ENCODE measurements at regions not wholly inside any gene's neighbourhood (a gene's known extent, or its start where the extent isn't known, plus 50 kb on each side); places are given as distances from the start of the nearest gene placed in this dataset.

GRCh38 chr6:113529879-113530278 is 327.3 kb upstream of the MARCKS start:
- Histone ChIP-seq H3K9ac (no peak overlapping the region), H3K27ac (no peak overlapping the region), H3K4me1 (no peaks in the 10 kb centered on the region), H3K9me3 (ENCODE audit: control insufficient read depth, low read length) (no peaks in the 10 kb centered on the region), H3K27me3 (ENCODE audit: control insufficient read depth, insufficient read depth, low read length) (no peaks in the 10 kb centered on the region), H3K79me2 (no peaks in the 10 kb centered on the region), H3K4me3 (ENCODE audit: low read depth, low read length) (no peak overlapping the region), H3K36me3 (ENCODE audit: control insufficient read depth, insufficient read depth, low read length) (no peaks in the 10 kb centered on the region), H2AFZ (no peak overlapping the region), H3K4me2 (ENCODE audit: low read length) (no peak overlapping the region)
- no peak for TF ChIP-seq CTCF (IDR thresholded peaks at IDR 0.05)

- H3K4me3 ChIP-seq (ENCODE audit: low read depth, low read length): no peak overlapping the region
- H3K27ac ChIP-seq: no peak overlapping the region
- H3K4me1 ChIP-seq: no peaks in the 10 kb centered on the region
- H3K9me3 ChIP-seq (ENCODE audit: control insufficient read depth, low read length): no peaks in the 10 kb centered on the region
- no peaks in the 10 kb centered on the region for H3K36me3 ChIP-seq (ENCODE audit: control insufficient read depth, insufficient read depth, low read length)
- H3K27me3 ChIP-seq (ENCODE audit: control insufficient read depth, insufficient read depth, low read length): no peaks in the 10 kb centered on the region
- no peak overlapping the region for H3K9ac ChIP-seq
- H3K4me2 ChIP-seq (ENCODE audit: low read length): no peak overlapping the region
- H3K79me2 ChIP-seq: no peaks in the 10 kb centered on the region
- no peak overlapping the region for H2AFZ ChIP-seq
- no peak for TF ChIP-seq CTCF (IDR thresholded peaks at IDR 0.05)
Measured at GRCh38 chr6:113530769-113531168, 326.4 kb upstream of the MARCKS start.

- Histone ChIP-seq H3K79me2 (no peaks in the 10 kb centered on the region), H3K9ac (no peak overlapping the region), H2AFZ (no peak overlapping the region), H3K4me3 (ENCODE audit: low read depth, low read length) (no peak overlapping the region), H3K27ac (no peak overlapping the region), H3K27me3 (ENCODE audit: control insufficient read depth, insufficient read depth, low read length) (no peaks in the 10 kb centered on the region), H3K9me3 (ENCODE audit: control insufficient read depth, low read length) (no peaks in the 10 kb centered on the region), H3K36me3 (ENCODE audit: control insufficient read depth, insufficient read depth, low read length) (no peaks in the 10 kb centered on the region), H3K4me1 (no peaks in the 10 kb centered on the region), H3K4me2 (ENCODE audit: low read length) (no peak overlapping the region)
- no peak for TF ChIP-seq CTCF (IDR thresholded peaks at IDR 0.05)
Measured at GRCh38 chr6:113539202-113539601, 317.9 kb upstream of the MARCKS start.

GRCh38 chr6:113539623-113540022 is 317.5 kb upstream of the MARCKS start:
- no peaks in the 10 kb centered on the region for H3K27me3 ChIP-seq (ENCODE audit: control insufficient read depth, insufficient read depth, low read length)
- no peaks in the 10 kb centered on the region for H3K79me2 ChIP-seq
- no peak overlapping the region for H3K4me2 ChIP-seq (ENCODE audit: low read length)
- no peak overlapping the region for H3K4me3 ChIP-seq (ENCODE audit: low read depth, low read length)
- no peak for TF ChIP-seq CTCF (IDR thresholded peaks at IDR 0.05)
- H3K36me3 ChIP-seq (ENCODE audit: control insufficient read depth, insufficient read depth, low read length): no peaks in the 10 kb centered on the region
- H3K4me1 ChIP-seq: no peaks in the 10 kb centered on the region
- H3K9ac ChIP-seq: no peak overlapping the region
- H3K9me3 ChIP-seq (ENCODE audit: control insufficient read depth, low read length): no peaks in the 10 kb centered on the region
- H2AFZ ChIP-seq: no peak overlapping the region
- H3K27ac ChIP-seq: no peak overlapping the region

GRCh38 chr6:113540466-113540865 is 316.7 kb upstream of the MARCKS start:
- no peaks in the 10 kb centered on the region for H3K36me3 ChIP-seq (ENCODE audit: control insufficient read depth, insufficient read depth, low read length)
- H3K9ac ChIP-seq: no peak overlapping the region
- H3K27me3 ChIP-seq (ENCODE audit: control insufficient read depth, insufficient read depth, low read length): no peaks in the 10 kb centered on the region
- H3K79me2 ChIP-seq: no peaks in the 10 kb centered on the region
- H3K4me2 ChIP-seq (ENCODE audit: low read length): no peak overlapping the region
- H3K27ac ChIP-seq: no peak overlapping the region
- H3K4me3 ChIP-seq (ENCODE audit: low read depth, low read length): no peak overlapping the region
- no peak overlapping the region for H2AFZ ChIP-seq
- H3K4me1 ChIP-seq: no peaks in the 10 kb centered on the region
- no peaks in the 10 kb centered on the region for H3K9me3 ChIP-seq (ENCODE audit: control insufficient read depth, low read length)
- TF ChIP-seq CTCF (IDR thresholded peaks at IDR 0.05): no peak
